Fibroblast of villous mesenchyme (primary cell): ENCODE measurements at regions not wholly inside any gene's neighbourhood (a gene's known extent, or its start where the extent isn't known, plus 50 kb on each side); places are given as distances from the start of the nearest gene placed in this dataset.

ENCODE experiments used
- DNase-seq: peaks from one replicate; pipeline ENCODE4 v3.0.0-alpha.2; 2010; ENCODE audit warnings: low read depth
- H3K4me3 ChIP-seq: 2 replicates; pipeline ENCODE4 v1.5.1; 2011; ENCODE audit warnings: low read depth, mild to moderate bottlenecking, low read length
- CTCF ChIP-seq: IDR thresholded peaks from 2 replicates; pipeline ENCODE4 v1.5.1; 2012; ENCODE audit warnings: low read depth, mild to moderate bottlenecking, low read length; ENCODE audit not compliant: insufficient read depth

DNA sequence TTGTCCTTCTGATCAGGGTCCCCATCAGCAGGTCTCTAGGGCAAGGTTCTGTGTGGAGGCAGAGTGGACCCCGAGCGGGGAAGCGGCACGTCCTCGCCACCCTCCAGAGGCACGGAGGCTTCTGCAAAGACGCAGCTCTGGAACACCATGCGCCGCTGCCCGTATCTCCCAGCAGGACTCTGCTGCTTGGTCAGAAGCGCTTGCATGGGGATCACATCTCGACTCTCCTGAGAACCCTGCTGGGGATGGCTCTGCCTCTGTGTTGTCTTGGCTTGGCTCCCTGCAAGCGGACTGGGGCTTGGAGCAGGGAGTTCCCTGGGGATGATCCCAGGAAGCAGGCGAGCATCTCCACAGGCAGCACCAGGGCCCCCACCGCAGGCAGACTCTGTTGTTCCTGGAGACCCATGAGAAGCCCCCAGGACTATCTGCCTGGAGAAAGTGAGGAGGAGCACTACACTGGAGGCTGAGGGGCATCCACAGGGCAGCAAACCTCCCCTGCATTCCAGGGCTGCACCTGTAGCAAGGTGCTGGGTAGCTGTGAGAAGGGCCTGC, 520.5 kb downstream of the GLRX3 start:
- no peak for DNase-seq

GRCh38 chr10:130658687-130659290, 522.6 kb downstream of the GLRX3 start:
- DNase-seq, result no peak
- H3K4me3 ChIP-seq, result no peak overlapping the region
- no peak for TF ChIP-seq CTCF

More for the DNA sequence above, 520.5 kb downstream of the GLRX3 start:
- no peak overlapping the region for H3K4me3 ChIP-seq
- TF ChIP-seq CTCF, result no peak

DNA sequence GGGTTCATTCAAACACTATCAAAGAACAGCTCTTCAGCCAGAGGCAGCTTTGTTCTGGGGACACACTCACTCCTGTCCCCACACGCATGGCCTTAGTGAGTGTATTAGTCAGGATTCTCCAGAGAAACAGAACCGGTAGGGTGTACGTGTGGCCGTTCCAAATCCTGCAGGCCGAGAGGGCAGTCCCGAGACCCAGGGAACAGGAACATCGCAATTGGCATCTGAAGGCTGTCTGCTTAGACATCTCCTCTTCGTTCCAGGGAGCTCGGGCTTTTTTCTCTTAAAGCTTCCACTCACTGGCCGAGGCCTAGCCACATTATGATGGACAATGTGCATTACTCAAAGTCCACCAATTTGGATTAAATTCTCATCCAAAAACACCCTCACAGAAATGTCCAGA, 523.3 kb downstream of the GLRX3 start:
- TF ChIP-seq CTCF, result no peak
- DNase-seq, result no peak
- no peak overlapping the region for H3K4me3 ChIP-seq

DNA sequence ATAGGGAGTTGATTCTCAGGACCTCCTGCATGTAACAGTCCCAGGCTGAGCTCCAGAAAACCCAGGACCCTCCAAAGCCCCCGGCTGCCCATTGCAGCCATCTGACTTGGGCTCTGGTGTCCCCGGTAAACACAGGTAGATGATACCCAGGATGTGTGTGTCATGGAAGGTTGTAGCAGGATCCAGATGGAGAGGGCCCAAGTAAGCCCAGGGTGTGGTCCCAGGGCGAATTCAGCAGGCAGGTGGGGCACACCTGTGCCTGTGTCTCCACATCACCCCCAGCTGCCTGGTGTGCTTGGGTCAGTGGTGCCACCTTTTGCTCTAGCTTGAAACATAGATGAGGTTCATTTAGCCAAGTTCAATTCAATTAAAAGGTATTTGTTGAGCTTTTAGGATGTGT, 524.1 kb downstream of the GLRX3 start:
- TF ChIP-seq CTCF, result no peak
- DNase-seq, result no peak
- H3K4me3 ChIP-seq, result no peak overlapping the region

DNA sequence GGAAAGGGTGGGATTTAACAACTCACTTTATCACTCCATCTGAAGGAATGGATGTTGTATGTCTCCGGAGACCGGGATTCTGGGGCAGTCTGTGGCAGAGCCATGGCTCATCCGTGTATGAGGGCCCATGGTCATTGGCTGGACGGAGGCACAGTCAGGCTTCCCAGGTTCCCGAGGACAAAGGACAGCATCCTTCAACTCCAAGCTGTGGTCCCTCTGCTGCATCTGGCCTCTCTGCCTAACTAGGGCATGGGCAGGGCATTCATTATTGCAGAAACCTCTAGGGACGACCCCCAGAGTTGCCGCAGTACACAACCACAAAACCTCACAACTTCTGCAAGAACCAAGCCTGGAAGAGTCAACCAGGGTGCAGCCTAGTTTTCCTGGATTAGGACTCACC, 525.2 kb downstream of the GLRX3 start:
- no peak for TF ChIP-seq CTCF
- no peak for DNase-seq
- H3K4me3 ChIP-seq, result no peak overlapping the region

- no peak for TF ChIP-seq CTCF
- no peak overlapping the region for H3K4me3 ChIP-seq
- DNase-seq, result no peak
These were observed 526.6 kb downstream of the GLRX3 start for GRCh38 chr10:130662775-130663174.

- DNase-seq, result no peak
- TF ChIP-seq CTCF, result no peak
These were observed 528.3 kb downstream of the GLRX3 start for GRCh38 chr10:130664526-130664925.

More at GRCh38 chr10:130664526-130664925, 528.3 kb downstream of the GLRX3 start:
- H3K4me3 ChIP-seq, result no peak overlapping the region
